ENCODE measurements at regions not wholly inside any gene's neighbourhood (a gene's known extent, or its start where the extent isn't known, plus 50 kb on each side); places are given as distances from the start of the nearest gene placed in this dataset.
"Not testable (repeated sequence)": the region's sequence is repeated elsewhere in the genome, so short reads cannot be mapped to it uniquely, and the experiment has no call there.

- no peak for DNase-seq
Observed at GRCh38 chrX:786441-786881, 155.9 kb downstream of the SHOX start.

- no peak for DNase-seq
Observed at GRCh38 chrX:784829-785228, 154.2 kb downstream of the SHOX start.

GRCh38 chrX:781224-782204 is 150.9 kb downstream of the SHOX start:
- DNase-seq, result no peak

GRCh38 chrX:776529-777230 is 146.1 kb downstream of the SHOX start:
- no peak for DNase-seq

GRCh38 chrX:776061-776460 is 145.5 kb downstream of the SHOX start:
- no peak for DNase-seq

GRCh38 chrX:774536-774935 is 143.9 kb downstream of the SHOX start:
- no peak for DNase-seq

GRCh38 chrX:773292-774025 is 142.9 kb downstream of the SHOX start:
- DNase-seq, result no peak

- no peak for DNase-seq
Observed at GRCh38 chrX:771536-771935, 140.9 kb downstream of the SHOX start.

- DNase-seq, result no peak
Observed at GRCh38 chrX:769796-770195, 139.2 kb downstream of the SHOX start.

GRCh38 chrX:768596-768995 is 138.0 kb downstream of the SHOX start:
- DNase-seq, result no peak

GRCh38 chrX:758917-759316 is 128.3 kb downstream of the SHOX start:
- DNase-seq, result no peak

- DNase-seq, result no peak
Observed at GRCh38 chrX:750812-751211, 120.2 kb downstream of the SHOX start.

GRCh38 chrX:750263-750662 is 119.7 kb downstream of the SHOX start:
- no peak for DNase-seq

GRCh38 chrX:747176-747575 is 116.6 kb downstream of the SHOX start:
- DNase-seq, result no peak

- no peak for DNase-seq
Observed at GRCh38 chrX:739611-740010, 109.0 kb downstream of the SHOX start.

GRCh38 chrX:737021-737420 is 106.4 kb downstream of the SHOX start:
- DNase-seq, result not testable (repeated sequence)

GRCh38 chrX:734362-734761 is 103.8 kb downstream of the SHOX start:
- no peak for DNase-seq

GRCh38 chrX:733961-734360 is 103.4 kb downstream of the SHOX start:
- no peak for DNase-seq

GRCh38 chrX:729583-730409 is 99.2 kb downstream of the SHOX start:
- DNase-seq, result no peak

GRCh38 chrX:729101-729500 is 98.5 kb downstream of the SHOX start:
- not testable (repeated sequence) for DNase-seq

GRCh38 chrX:728639-729038 is 98.0 kb downstream of the SHOX start:
- not testable (repeated sequence) for DNase-seq
